Ovary (tissue), 3 donors: ENCODE measurements at regions not wholly inside any gene's neighbourhood (a gene's known extent, or its start where the extent isn't known, plus 50 kb on each side); places are given as distances from the start of the nearest gene placed in this dataset.

ENCODE experiments used
- EP300 ChIP-seq: sonication (generic); formaldehyde crosslinking; IDR thresholded peaks from one replicate; pipeline ENCODE4 v1.6.1; 2017; ENCODE audit warnings: antibody characterized with exemption
- POLR2A ChIP-seq: fragments of 450-650 bp; IDR thresholded peaks from one replicate; pipeline ENCODE4 v1.6.1; 2017; ENCODE audit warnings: antibody characterized with exemption, mild to moderate bottlenecking, moderate library complexity
- TF ChIP-seq, protein P1 (sequence below), 3 donors: fragments of 450-650 bp in 2 of 3; fragments of 200-600 bp in 1 of 3; IDR thresholded peaks; one replicate each; pipeline versions ENCODE4 v1.5.1 to v1.8.0; 2016 to 2022; ENCODE audit warnings: antibody characterized with exemption in 3 of 3, mild to moderate bottlenecking in 1 of 3
- donor health status: DM: no; HTN: no; CAD: no.

DNA sequence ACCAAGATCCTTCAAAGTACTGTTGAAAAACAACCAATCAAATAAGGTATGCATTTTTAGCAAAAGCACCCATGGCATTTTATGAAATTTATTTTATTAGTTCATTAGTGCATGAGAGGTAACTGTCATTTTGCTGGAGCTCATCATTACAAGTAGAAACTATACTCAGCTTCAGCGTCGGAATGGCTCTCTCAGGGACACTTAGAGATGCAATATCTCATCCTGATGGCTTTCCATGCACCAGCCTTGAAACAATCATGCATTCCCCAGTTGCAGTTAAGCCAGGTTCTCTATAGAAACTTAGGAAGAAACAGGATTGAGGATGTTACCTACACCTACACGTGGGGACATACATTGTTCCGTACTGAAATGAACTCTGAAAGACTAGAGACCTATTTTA lies 219.5 kb downstream of the GALR1 start:
- TF ChIP-seq, protein P1, sequence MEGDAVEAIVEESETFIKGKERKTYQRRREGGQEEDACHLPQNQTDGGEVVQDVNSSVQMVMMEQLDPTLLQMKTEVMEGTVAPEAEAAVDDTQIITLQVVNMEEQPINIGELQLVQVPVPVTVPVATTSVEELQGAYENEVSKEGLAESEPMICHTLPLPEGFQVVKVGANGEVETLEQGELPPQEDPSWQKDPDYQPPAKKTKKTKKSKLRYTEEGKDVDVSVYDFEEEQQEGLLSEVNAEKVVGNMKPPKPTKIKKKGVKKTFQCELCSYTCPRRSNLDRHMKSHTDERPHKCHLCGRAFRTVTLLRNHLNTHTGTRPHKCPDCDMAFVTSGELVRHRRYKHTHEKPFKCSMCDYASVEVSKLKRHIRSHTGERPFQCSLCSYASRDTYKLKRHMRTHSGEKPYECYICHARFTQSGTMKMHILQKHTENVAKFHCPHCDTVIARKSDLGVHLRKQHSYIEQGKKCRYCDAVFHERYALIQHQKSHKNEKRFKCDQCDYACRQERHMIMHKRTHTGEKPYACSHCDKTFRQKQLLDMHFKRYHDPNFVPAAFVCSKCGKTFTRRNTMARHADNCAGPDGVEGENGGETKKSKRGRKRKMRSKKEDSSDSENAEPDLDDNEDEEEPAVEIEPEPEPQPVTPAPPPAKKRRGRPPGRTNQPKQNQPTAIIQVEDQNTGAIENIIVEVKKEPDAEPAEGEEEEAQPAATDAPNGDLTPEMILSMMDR (IDR thresholded peaks at IDR 0.05): no peak
- TF ChIP-seq POLR2A (no peak), EP300 (no peak)
